Left hindlimb (tissue), 1 donor: ENCODE measurements at regions not wholly inside any gene's neighbourhood (a gene's known extent, or its start where the extent isn't known, plus 50 kb on each side); places are given as distances from the start of the nearest gene placed in this dataset.

Experiments
- DNase-seq: peaks from one replicate; pipeline ENCODE4 v3.0.0-alpha.2; 2018

DNA sequence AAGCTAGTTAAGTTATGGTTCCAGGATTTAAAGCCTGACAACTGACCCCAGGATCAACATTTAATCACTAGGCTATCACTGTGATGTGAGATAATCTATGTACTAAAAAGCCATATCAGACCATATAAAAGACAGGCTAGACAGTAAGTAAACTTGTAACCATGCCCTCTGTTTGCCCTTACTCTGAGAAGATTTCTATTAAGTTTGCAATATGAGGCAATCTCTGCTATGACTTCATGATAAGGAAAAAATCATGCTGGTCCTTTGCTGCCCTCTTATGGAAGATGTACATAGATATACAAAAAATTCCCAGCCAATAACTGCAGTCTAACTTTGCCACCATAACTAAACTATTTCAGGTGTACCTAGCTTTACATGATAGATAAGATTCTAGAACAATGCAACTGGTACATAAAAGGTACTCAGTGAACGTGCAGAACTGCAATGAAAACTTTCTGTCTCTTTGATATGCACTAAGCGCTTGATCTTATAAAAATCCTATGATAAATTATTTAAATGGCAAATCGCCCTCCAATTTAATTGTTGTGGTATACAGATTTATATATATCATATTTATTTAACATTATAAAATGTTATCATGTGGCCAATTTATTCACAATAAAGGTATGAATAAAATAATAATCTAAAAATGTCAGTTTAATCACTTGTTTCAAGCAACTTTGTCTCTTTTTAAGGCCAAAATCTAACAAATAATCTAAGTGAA lies 70.5 kb downstream of the FAM217A start:
- no peak for DNase-seq

DNA sequence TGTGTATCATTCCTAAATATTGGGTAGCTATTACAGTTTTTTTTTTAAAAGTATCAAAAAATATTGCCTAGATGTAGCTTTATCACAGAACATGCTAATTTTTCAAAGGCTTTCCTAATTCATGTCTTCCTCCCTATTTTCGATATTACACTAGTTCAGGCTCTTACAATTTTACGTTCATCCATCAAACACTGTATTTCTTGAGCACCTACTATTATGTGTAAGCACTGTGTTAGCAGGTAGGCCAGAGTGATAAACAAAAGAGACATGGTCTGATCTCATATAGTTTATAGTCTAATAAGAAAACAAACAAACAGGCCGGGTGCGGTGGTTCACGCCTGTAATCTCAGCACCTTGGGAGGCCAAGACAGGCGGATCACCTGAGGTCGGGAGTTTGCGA lies 69.5 kb downstream of the FAM217A start:
- no peak for DNase-seq

DNA sequence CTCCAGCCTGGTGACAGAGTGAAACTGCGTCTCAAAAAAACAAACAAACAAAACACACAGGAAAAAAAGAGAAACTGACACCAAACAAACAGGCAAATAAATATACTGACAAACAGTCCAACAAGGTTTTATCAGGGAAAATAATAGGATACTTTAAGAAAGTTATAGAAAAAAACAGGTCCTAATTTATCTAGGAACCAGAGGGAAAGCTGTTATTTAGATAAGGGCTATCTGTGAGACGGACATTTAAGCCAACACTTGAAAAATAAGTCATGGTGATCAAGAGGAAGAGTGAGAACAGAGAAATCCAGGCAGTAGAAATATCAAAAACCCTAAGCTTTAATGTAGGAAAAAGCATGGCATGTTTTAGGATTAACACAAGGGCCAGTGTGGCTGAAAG lies 68.9 kb downstream of the FAM217A start:
- no peak for DNase-seq

DNA sequence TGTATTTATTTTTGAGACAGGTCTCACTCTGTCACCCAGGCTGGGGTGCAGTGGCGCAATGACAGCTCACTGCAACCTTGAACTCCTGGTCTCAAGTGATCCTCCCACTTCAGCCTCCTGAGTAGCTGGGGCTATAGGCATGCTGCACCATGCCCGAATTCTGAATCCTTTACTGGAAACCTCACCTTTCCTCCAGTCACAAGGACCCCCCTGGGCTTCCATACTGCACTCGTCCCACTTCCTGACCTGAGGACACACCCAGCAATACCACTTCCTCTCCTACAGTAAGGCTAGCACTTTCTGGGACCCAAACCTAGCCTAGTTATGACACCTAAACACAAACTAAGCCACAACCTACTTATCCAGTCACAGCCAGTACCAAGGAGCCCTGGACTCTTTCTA lies 68.2 kb downstream of the FAM217A start:
- DNase-seq: no peak

DNA sequence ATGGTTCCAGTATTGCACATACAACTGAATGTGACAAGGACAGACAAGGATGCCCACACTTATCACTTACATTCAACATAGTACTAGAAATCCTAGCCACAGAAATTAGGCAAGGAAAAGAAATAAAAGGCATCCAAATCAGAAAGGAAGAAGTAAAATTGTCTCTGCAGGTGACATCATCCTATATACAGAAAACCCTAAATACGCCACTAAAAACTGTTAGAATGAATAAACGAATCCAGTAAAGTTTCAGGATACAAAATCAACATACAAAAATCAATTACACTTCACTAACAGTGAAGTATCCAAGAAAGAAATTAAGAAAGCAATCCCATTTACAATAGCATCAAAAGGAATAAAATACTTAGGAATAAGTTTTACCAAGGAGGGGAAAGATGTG lies 66.1 kb downstream of the FAM217A start:
- no peak for DNase-seq

DNA sequence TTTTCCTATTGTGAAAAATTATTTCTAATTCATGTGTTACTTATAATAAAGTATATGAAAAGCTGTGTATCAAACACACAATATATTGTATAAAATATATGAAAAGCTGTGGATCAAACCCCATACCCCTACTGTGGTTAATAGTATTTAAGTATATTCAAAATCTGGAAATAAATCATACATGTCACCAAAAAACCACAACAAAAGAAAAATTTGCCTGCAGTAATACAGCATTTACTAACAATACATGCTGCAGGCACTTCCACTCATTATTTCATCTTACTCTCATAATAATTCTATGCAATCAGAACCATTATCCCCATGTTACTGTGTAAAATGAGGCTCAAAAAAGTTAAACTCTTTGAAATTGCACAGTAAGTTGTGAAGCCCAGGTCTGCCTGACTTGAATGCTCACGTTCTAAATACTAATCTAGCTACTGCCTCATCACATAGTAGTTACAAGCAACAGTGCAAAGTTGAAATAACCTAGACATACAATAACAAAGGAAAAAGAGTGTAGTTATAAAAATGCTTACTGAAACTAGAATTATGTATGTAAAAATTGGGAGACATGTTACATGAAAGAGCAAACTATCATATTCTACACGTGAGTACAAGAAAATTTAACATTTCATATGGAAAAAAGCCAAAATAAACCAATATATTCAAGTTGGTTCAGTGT lies 61.7 kb downstream of the FAM217A start:
- no peak for DNase-seq

DNA sequence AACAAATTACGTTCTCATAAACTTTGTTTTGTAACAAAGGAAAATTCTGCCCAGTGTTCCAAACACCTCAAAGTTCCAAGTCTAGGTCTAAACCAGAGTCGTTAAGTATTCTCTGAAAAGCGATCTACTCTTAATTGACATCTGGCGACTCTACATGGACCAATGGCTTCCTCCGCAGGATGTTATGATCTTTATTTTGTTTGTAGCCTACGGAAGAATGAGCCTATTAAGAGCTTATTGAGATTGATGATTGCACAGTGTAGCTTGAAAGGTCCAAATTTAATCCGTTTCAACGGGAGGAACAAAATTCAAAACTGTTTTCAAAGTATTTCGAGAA lies 61.1 kb downstream of the FAM217A start:
- no peak for DNase-seq

DNA sequence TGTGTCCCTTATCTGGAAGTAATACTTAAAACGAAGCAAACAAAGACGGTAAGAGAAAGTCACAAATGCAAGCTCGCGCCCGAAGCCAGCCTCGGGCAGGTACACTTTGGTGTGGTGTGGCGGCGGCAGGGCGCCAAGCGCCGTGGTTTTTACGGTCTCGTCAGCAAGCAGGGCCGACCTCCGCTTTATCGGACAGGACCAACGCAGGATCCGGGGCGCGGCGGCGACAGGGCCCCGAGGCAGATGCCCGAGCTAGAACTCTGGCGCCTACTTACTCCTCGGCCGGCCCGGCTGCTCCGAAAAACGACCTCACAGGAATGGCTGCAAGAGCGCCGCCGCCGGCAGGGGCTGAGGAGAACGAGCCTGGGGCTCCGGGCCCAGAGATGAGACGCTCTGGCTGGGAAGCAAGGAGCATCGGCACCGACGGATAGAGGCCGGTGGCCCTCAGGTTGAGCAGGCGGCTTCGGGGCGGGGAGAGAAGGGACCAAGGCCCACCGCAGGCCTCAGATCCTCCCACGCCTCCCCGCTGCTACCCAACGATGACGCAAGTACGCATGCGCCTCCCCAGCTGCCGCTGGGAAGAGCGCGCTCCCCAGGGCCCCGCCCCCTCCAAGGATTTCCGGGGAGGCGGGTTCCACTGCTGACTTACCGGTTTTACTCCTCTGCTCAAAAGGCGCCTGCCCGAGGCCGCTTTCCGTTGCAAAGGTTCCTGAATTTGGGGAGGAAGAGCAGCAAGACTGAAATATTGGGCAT lies 60.6 kb downstream of the FAM217A start:
- DNase-seq: peak; percentile 95
